WTC11 (cell line): ENCODE measurements at regions not wholly inside any gene's neighbourhood (a gene's known extent, or its start where the extent isn't known, plus 50 kb on each side); places are given as distances from the start of the nearest gene placed in this dataset.

Experiments used
- ATAC-seq: fragments of 200-7000 bp; cut with Tn5 transposase; 2 replicates; pipeline ENCODE4 v1.10.0; 2021; ENCODE audit warnings: mild to moderate bottlenecking, moderate library complexity
- CTCF ChIA-PET: fragments of 300-600 bp; sonication (Branson Sonifier 250); formaldehyde crosslinking; loops from one replicate; lab custom pipeline; 2021; ENCODE audit warnings: antibody characterized with exemption; lab: Charles Lee
- POLR2A ChIA-PET: fragments of 350-600 bp; sonication (Branson Sonifier 250); formaldehyde crosslinking; loops from one replicate; lab custom pipeline; 2021; ENCODE audit warnings: antibody characterized with exemption; lab: Charles Lee
- DNase-seq: peaks from one replicate; pipeline ENCODE4 v3.0.0; 2021; ENCODE audit warnings: low spot score
- H3K27ac Mint-ChIP-seq: 2 replicates; pipeline ENCODE4 v1.8.0; 2021; ENCODE audit warnings: mixed read lengths
- H3K27me3 Mint-ChIP-seq: 2 replicates; pipeline ENCODE4 v1.8.0; 2021; ENCODE audit warnings: low read depth, mild to moderate bottlenecking, moderate library complexity, mixed read lengths
- H3K36me3 Mint-ChIP-seq: 2 replicates; pipeline ENCODE4 v1.8.0; 2021; ENCODE audit warnings: mixed read lengths
- H3K4me1 Mint-ChIP-seq: 2 replicates; pipeline ENCODE4 v1.8.0; 2022; ENCODE audit warnings: mixed read lengths
- H3K4me3 Mint-ChIP-seq: 2 replicates; pipeline ENCODE4 v1.8.0; 2021; ENCODE audit warnings: mild to moderate bottlenecking, moderate library complexity, mixed read lengths
- H3K9me3 Mint-ChIP-seq: 2 replicates; pipeline ENCODE4 v1.8.0; 2021; ENCODE audit warnings: mixed read lengths
- ELF4 ChIP-seq: sonication (generic); formaldehyde crosslinking; IDR thresholded peaks from 2 replicates; pipeline ENCODE4 v1.8.1; 2022; ENCODE audit warnings: low read depth, mild to moderate bottlenecking, moderate library complexity, missing genetic modification reagents
- GABPB1 ChIP-seq: sonication (generic); formaldehyde crosslinking; IDR thresholded peaks from 2 replicates; pipeline ENCODE4 v1.8.1; 2023; ENCODE audit warnings: mild to moderate bottlenecking, missing genetic modification reagents
- GTF2I ChIP-seq: fragments of 250-450 bp; sonication (Bioruptor Pico); conservative IDR thresholded peaks from 2 replicates; pipeline ENCODE4 v1.4.0; 2021; ENCODE audit warnings: mild to moderate bottlenecking
- JAZF1 ChIP-seq: fragments of 250-450 bp; sonication (Bioruptor Pico); IDR thresholded peaks from 2 replicates; pipeline ENCODE4 v1.9.0; 2021; ENCODE audit warnings: moderate library complexity, mild to moderate bottlenecking, inconsistent platforms
- MXD4 ChIP-seq: fragments of 250-450 bp; sonication (Bioruptor Pico); IDR thresholded peaks from 2 replicates; pipeline ENCODE4 v1.8.0; 2021; ENCODE audit warnings: mild to moderate bottlenecking, moderate library complexity, borderline replicate concordance
- MYBL2 ChIP-seq: sonication (generic); formaldehyde crosslinking; IDR thresholded peaks from 2 replicates; pipeline ENCODE4 v1.8.1; 2023; ENCODE audit warnings: mild to moderate bottlenecking, moderate library complexity, missing genetic modification reagents
- NFATC4 ChIP-seq: fragments of 250-450 bp; sonication (Bioruptor Pico); IDR thresholded peaks from 2 replicates; pipeline ENCODE4 v1.9.0; 2021; ENCODE audit warnings: mild to moderate bottlenecking
- NFE2L1 ChIP-seq: sonication (generic); formaldehyde crosslinking; IDR thresholded peaks from 2 replicates; pipeline ENCODE4 v1.8.1; 2023; ENCODE audit warnings: missing genetic modification reagents
- NR1H2 ChIP-seq: sonication (generic); formaldehyde crosslinking; IDR thresholded peaks from 2 replicates; pipeline ENCODE4 v1.9.0; 2021; ENCODE audit warnings: mild to moderate bottlenecking, moderate library complexity, missing genetic modification reagents
- NR3C1 ChIP-seq: sonication (generic); formaldehyde crosslinking; conservative IDR thresholded peaks from 2 replicates; pipeline ENCODE4 v1.8.1; 2023; ENCODE audit warnings: low read depth, mild to moderate bottlenecking, missing genetic modification reagents
- PRRX2 ChIP-seq: fragments of 250-450 bp; sonication (Bioruptor Pico); IDR thresholded peaks from 2 replicates; pipeline ENCODE4 v1.8.0; 2021; ENCODE audit warnings: mild to moderate bottlenecking
- SMAD3 ChIP-seq: sonication (generic); formaldehyde crosslinking; IDR thresholded peaks from 2 replicates; pipeline ENCODE4 v1.8.0; 2022; ENCODE audit warnings: missing genetic modification reagents, mild to moderate bottlenecking, borderline replicate concordance
- SP1 ChIP-seq: sonication (generic); formaldehyde crosslinking; conservative IDR thresholded peaks from 2 replicates; pipeline ENCODE4 v1.8.1; 2022; ENCODE audit warnings: missing genetic modification reagents
- TCF7 ChIP-seq: sonication (generic); formaldehyde crosslinking; IDR thresholded peaks from 2 replicates; pipeline ENCODE4 v1.8.0; 2022; ENCODE audit warnings: mild to moderate bottlenecking, low read depth, missing genetic modification reagents, moderate library complexity
- TEAD1 ChIP-seq: sonication (generic); formaldehyde crosslinking; IDR thresholded peaks from 2 replicates; pipeline ENCODE4 v1.8.0; 2022; ENCODE audit warnings: mild to moderate bottlenecking, missing genetic modification reagents
- ZNF219 ChIP-seq: sonication (generic); formaldehyde crosslinking; IDR thresholded peaks from 2 replicates; pipeline ENCODE4 v1.8.0; 2023; ENCODE audit warnings: missing genetic modification reagents, mild to moderate bottlenecking, borderline replicate concordance
- ZNF317 ChIP-seq: sonication (generic); formaldehyde crosslinking; IDR thresholded peaks from 2 replicates; pipeline ENCODE4 v1.8.1; 2023; ENCODE audit warnings: low read depth, mild to moderate bottlenecking, moderate library complexity, missing genetic modification reagents, borderline replicate concordance
- ZNF416 ChIP-seq: fragments of 250-450 bp; sonication (Bioruptor Pico); IDR thresholded peaks from 2 replicates; pipeline ENCODE4 v1.9.0; 2021; ENCODE audit warnings: mild to moderate bottlenecking, inconsistent platforms
- ZNF423 ChIP-seq: fragments of 250-450 bp; sonication (Bioruptor Pico); IDR thresholded peaks from 2 replicates; pipeline ENCODE4 v2.1.2; 2022; ENCODE audit warnings: mild to moderate bottlenecking, moderate library complexity
- ZNF671 ChIP-seq: fragments of 250-450 bp; sonication (Bioruptor Pico); IDR thresholded peaks from 2 replicates; pipeline ENCODE4 v1.8.0; 2021; ENCODE audit warnings: mild to moderate bottlenecking
- TF ChIP-seq, protein P1 (sequence below): sonication (generic); formaldehyde crosslinking; IDR thresholded peaks from 2 replicates; pipeline ENCODE4 v1.8.1; 2022; ENCODE audit warnings: mild to moderate bottlenecking, moderate library complexity, missing genetic modification reagents
- TF ChIP-seq, protein P2 (sequence below): sonication (generic); formaldehyde crosslinking; IDR thresholded peaks from 2 replicates; pipeline ENCODE4 v1.8.1; 2022; ENCODE audit warnings: low read depth, mild to moderate bottlenecking, moderate library complexity, missing genetic modification reagents, borderline replicate concordance
- TF ChIP-seq, protein P3 (sequence below): sonication (generic); formaldehyde crosslinking; IDR thresholded peaks from 2 replicates; pipeline ENCODE4 v1.8.1; 2023; ENCODE audit warnings: mild to moderate bottlenecking, missing genetic modification reagents, borderline replicate concordance
- TF ChIP-seq, protein P4 (sequence below): sonication (generic); formaldehyde crosslinking; IDR thresholded peaks from 2 replicates; pipeline ENCODE4 v1.8.0; 2022; ENCODE audit warnings: missing genetic modification reagents
- TF ChIP-seq, protein P5 (sequence below): sonication (generic); formaldehyde crosslinking; IDR thresholded peaks from 2 replicates; pipeline ENCODE4 v1.8.1; 2023; ENCODE audit warnings: mild to moderate bottlenecking, missing genetic modification reagents, moderate library complexity
- TF ChIP-seq, protein P6 (sequence below): sonication (generic); formaldehyde crosslinking; IDR thresholded peaks from 2 replicates; pipeline ENCODE4 v1.8.1; 2022; ENCODE audit warnings: mild to moderate bottlenecking, missing genetic modification reagents, moderate library complexity, borderline replicate concordance

DNA sequence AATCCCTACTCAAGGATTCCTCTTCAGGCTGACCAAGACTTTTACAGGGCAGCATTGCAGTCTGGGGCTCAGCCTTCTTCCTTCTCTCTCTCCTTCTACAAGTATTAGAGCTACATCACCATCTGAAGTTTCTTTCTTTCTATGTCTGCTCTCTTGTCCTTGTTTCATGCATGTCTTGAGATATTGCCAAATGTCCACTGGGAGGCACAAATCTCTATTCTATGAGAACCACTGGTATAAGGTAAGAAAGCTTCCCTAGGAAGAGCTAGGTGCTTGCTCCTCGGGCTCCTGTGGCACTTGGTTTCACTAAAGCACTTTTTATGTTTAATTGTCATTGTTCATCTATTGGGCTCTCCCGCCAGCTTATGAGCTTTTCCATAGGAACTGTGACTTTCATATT is 289.2 kb upstream of the PCSK5 start:
- CTCF ChIA-PET: interaction anchor here (0.5 to 1.2 kb wide), 6 partner anchors 21 to 264 kb away, joined by 3 to 8 read pairs (median 3); no protein-coding TSS in a partner anchor
- H3K27me3 Mint-ChIP-seq: no peaks in the 10 kb centered on the region
- DNase-seq: no peak

DNA sequence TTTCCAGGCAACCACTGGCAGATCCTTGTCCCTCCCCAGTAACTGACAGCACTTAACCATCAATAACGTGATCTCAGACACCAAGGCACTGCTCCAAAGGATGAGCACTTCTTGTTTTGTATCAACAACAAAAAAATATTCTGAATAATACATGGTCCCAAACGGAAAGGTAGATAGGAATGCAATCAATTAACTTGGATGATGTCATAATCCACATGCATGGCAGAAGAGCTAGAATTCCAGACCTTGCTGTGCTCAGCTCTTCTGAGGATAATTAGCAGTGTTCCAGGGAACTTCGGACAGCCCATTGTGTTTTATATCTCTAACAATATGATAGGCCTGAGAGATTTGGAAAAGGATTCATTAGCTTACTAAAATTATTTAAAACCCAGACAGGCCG is 288.4 kb upstream of the PCSK5 start:
- no peak overlapping the region for H3K4me3 Mint-ChIP-seq
- TF ChIP-seq, protein P1, sequence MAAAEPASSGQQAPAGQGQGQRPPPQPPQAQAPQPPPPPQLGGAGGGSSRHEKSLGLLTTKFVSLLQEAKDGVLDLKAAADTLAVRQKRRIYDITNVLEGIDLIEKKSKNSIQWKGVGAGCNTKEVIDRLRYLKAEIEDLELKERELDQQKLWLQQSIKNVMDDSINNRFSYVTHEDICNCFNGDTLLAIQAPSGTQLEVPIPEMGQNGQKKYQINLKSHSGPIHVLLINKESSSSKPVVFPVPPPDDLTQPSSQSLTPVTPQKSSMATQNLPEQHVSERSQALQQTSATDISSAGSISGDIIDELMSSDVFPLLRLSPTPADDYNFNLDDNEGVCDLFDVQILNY (CRISPR knock-in tag): no peak
- TF ChIP-seq ZNF219 (no peak), SP1 (CRISPR knock-in tag) (no peak), JAZF1 (no peak), GABPB1 (no peak), GTF2I (CRISPR knock-in tag) (no peak), TEAD1 (CRISPR knock-in tag) (no peak), NFATC4 (no peak), NR3C1 (CRISPR knock-in tag) (no peak), ZNF423 (CRISPR knock-in tag) (no peak), PRRX2 (CRISPR knock-in tag) (no peak)
- TF ChIP-seq, protein P2, sequence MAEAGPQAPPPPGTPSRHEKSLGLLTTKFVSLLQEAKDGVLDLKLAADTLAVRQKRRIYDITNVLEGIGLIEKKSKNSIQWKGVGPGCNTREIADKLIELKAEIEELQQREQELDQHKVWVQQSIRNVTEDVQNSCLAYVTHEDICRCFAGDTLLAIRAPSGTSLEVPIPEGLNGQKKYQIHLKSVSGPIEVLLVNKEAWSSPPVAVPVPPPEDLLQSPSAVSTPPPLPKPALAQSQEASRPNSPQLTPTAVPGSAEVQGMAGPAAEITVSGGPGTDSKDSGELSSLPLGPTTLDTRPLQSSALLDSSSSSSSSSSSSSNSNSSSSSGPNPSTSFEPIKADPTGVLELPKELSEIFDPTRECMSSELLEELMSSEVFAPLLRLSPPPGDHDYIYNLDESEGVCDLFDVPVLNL: no peak
- TF ChIP-seq, protein P3, sequence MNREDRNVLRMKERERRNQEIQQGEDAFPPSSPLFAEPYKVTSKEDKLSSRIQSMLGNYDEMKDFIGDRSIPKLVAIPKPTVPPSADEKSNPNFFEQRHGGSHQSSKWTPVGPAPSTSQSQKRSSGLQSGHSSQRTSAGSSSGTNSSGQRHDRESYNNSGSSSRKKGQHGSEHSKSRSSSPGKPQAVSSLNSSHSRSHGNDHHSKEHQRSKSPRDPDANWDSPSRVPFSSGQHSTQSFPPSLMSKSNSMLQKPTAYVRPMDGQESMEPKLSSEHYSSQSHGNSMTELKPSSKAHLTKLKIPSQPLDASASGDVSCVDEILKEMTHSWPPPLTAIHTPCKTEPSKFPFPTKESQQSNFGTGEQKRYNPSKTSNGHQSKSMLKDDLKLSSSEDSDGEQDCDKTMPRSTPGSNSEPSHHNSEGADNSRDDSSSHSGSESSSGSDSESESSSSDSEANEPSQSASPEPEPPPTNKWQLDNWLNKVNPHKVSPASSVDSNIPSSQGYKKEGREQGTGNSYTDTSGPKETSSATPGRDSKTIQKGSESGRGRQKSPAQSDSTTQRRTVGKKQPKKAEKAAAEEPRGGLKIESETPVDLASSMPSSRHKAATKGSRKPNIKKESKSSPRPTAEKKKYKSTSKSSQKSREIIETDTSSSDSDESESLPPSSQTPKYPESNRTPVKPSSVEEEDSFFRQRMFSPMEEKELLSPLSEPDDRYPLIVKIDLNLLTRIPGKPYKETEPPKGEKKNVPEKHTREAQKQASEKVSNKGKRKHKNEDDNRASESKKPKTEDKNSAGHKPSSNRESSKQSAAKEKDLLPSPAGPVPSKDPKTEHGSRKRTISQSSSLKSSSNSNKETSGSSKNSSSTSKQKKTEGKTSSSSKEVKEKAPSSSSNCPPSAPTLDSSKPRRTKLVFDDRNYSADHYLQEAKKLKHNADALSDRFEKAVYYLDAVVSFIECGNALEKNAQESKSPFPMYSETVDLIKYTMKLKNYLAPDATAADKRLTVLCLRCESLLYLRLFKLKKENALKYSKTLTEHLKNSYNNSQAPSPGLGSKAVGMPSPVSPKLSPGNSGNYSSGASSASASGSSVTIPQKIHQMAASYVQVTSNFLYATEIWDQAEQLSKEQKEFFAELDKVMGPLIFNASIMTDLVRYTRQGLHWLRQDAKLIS: no peak

More for the DNA sequence above, 289.2 kb upstream of the PCSK5 start:
- POLR2A ChIA-PET: no interaction called here
- TF ChIP-seq MYBL2 (CRISPR knock-in tag) (no peak), ELF4 (CRISPR knock-in tag) (no peak), SMAD3 (CRISPR knock-in tag) (no peak), ZNF416 (no peak), NFE2L1 (CRISPR knock-in tag) (no peak), ZNF219 (no peak), TEAD1 (CRISPR knock-in tag) (no peak), NR1H2 (CRISPR knock-in tag) (no peak), MXD4 (CRISPR knock-in tag) (no peak), ZNF423 (CRISPR knock-in tag) (no peak), TCF7 (no peak), ZNF317 (CRISPR knock-in tag) (no peak), ZNF671 (CRISPR knock-in tag) (no peak)
- TF ChIP-seq, protein P4, sequence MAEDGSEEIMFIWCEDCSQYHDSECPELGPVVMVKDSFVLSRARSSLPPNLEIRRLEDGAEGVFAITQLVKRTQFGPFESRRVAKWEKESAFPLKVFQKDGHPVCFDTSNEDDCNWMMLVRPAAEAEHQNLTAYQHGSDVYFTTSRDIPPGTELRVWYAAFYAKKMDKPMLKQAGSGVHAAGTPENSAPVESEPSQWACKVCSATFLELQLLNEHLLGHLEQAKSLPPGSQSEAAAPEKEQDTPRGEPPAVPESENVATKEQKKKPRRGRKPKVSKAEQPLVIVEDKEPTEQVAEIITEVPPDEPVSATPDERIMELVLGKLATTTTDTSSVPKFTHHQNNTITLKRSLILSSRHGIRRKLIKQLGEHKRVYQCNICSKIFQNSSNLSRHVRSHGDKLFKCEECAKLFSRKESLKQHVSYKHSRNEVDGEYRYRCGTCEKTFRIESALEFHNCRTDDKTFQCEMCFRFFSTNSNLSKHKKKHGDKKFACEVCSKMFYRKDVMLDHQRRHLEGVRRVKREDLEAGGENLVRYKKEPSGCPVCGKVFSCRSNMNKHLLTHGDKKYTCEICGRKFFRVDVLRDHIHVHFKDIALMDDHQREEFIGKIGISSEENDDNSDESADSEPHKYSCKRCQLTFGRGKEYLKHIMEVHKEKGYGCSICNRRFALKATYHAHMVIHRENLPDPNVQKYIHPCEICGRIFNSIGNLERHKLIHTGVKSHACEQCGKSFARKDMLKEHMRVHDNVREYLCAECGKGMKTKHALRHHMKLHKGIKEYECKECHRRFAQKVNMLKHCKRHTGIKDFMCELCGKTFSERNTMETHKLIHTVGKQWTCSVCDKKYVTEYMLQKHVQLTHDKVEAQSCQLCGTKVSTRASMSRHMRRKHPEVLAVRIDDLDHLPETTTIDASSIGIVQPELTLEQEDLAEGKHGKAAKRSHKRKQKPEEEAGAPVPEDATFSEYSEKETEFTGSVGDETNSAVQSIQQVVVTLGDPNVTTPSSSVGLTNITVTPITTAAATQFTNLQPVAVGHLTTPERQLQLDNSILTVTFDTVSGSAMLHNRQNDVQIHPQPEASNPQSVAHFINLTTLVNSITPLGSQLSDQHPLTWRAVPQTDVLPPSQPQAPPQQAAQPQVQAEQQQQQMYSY: no peak
- TF ChIP-seq, protein P1 (CRISPR knock-in tag): no peak
- TF ChIP-seq, protein P5, sequence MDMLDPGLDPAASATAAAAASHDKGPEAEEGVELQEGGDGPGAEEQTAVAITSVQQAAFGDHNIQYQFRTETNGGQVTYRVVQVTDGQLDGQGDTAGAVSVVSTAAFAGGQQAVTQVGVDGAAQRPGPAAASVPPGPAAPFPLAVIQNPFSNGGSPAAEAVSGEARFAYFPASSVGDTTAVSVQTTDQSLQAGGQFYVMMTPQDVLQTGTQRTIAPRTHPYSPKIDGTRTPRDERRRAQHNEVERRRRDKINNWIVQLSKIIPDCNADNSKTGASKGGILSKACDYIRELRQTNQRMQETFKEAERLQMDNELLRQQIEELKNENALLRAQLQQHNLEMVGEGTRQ (CRISPR knock-in tag): no peak
- TF ChIP-seq, protein P6, sequence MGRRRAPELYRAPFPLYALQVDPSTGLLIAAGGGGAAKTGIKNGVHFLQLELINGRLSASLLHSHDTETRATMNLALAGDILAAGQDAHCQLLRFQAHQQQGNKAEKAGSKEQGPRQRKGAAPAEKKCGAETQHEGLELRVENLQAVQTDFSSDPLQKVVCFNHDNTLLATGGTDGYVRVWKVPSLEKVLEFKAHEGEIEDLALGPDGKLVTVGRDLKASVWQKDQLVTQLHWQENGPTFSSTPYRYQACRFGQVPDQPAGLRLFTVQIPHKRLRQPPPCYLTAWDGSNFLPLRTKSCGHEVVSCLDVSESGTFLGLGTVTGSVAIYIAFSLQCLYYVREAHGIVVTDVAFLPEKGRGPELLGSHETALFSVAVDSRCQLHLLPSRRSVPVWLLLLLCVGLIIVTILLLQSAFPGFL: no peak
- Mint-ChIP-seq H3K4me1 (no peaks in the 10 kb centered on the region), H3K36me3 (no peaks in the 10 kb centered on the region), H3K9me3 (no peaks in the 10 kb centered on the region; the same call in 1 of the 2 replicates), H3K27ac (no peak overlapping the region), H3K4me3 (no peak overlapping the region)
- peak; percentile 38; the same call in 1 of the 2 replicates for ATAC-seq

More for the DNA sequence above, 288.4 kb upstream of the PCSK5 start:
- DNase-seq: no peak
- Mint-ChIP-seq H3K36me3 (no peaks in the 10 kb centered on the region), H3K27me3 (no peaks in the 10 kb centered on the region), H3K27ac (no peak overlapping the region), H3K9me3 (no peaks in the 10 kb centered on the region; the same call in 1 of the 2 replicates), H3K4me1 (no peaks in the 10 kb centered on the region)
- ATAC-seq: no peak
- POLR2A ChIA-PET: no interaction called here
- CTCF ChIA-PET: interaction anchor here (0.8 to 0.9 kb wide), 2 partner anchors 22 to 83 kb away, joined by 3 read pairs; no protein-coding TSS in a partner anchor
